ENCODE measurements at regions not wholly inside any gene's neighbourhood (a gene's known extent, or its start where the extent isn't known, plus 50 kb on each side); places are given as distances from the start of the nearest gene placed in this dataset.

- TF ChIP-seq CTCF (conservative IDR thresholded peaks at IDR 0.05) (no peak), EZH2 (IDR thresholded peaks at IDR 0.05; ENCODE audit: low read depth) (no peak)
Observed at GRCh38 chr5:34439601-34440000, 216.5 kb upstream of the RAI14 start.

Measured in PC-9 (cell line).